ENCODE measurements at regions not wholly inside any gene's neighbourhood (a gene's known extent, or its start where the extent isn't known, plus 50 kb on each side); places are given as distances from the start of the nearest gene placed in this dataset.

DNA sequence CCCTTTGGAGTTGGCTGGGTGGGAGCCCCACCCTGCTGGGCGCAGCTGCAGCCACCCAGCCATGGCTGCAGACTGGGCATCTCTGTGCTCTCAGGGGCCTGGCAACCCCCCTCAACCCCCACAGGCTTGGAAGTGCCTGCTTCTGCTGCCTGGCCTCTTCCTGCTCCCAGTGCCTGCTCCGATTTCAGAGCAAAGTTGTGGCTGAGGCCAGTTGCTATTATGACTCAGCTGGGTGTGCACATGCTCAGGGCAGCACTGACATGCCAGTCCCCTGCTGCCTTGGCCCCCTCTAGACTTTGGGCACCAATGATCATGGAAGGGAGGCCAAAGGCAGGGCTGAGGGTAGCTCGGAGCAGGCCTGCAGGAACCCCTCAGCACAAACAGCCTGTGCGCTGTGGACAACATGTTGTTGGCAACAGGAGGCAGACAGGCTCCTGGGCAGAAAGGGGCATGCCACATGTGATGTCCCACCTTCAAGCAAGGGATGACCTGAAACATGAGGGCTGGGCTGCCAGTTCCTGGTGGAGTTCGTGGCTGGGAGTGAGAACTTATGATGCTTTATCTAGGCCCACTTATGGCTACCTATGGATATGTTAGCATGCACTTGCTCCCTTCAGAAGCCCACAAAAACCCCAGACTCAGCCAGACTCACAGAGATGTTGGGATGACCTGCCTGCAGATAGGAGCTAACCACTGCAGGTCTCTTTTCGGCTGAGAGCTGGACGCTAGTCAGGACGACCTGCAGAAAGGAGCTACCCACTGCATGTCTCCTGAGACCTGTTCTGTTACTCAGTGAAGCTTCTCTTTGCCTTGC is 96.4 kb upstream of the AMOTL1 start:
- no peak overlapping the region for H3K4me3 ChIP-seq (ENCODE audit: control insufficient read depth, low read depth, low read length)
- TF ChIP-seq, protein P1, sequence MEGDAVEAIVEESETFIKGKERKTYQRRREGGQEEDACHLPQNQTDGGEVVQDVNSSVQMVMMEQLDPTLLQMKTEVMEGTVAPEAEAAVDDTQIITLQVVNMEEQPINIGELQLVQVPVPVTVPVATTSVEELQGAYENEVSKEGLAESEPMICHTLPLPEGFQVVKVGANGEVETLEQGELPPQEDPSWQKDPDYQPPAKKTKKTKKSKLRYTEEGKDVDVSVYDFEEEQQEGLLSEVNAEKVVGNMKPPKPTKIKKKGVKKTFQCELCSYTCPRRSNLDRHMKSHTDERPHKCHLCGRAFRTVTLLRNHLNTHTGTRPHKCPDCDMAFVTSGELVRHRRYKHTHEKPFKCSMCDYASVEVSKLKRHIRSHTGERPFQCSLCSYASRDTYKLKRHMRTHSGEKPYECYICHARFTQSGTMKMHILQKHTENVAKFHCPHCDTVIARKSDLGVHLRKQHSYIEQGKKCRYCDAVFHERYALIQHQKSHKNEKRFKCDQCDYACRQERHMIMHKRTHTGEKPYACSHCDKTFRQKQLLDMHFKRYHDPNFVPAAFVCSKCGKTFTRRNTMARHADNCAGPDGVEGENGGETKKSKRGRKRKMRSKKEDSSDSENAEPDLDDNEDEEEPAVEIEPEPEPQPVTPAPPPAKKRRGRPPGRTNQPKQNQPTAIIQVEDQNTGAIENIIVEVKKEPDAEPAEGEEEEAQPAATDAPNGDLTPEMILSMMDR (conservative IDR thresholded peaks at IDR 0.05; ENCODE audit: control insufficient read depth, insufficient read depth, low read depth, low read length): no peak
- DNase-seq (ENCODE audit: low read depth): no peak

DNA sequence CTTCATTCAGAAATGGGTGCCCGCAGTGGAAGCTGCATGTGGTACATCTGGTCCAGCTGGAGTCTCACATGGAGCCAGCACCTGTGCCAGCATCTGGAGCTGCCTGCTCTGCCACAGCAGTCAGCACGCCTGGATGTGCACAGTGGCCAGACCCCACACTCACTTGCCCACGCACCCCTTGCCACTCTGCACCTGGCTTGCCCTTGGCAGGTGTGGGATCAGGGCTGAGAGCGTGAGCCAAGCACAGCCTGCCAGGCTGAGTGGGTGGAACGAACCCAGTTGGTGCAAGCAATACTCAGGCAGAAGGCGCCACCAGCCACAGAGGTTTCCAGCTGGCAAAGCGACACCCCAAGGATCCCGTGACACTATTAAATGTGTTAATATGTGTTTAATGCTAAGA is 95.5 kb upstream of the AMOTL1 start:
- no peak for DNase-seq (ENCODE audit: low read depth)
- TF ChIP-seq, protein P1 (conservative IDR thresholded peaks at IDR 0.05; ENCODE audit: control insufficient read depth, insufficient read depth, low read depth, low read length): no peak
- no peak overlapping the region for H3K4me3 ChIP-seq (ENCODE audit: control insufficient read depth, low read depth, low read length)

DNA sequence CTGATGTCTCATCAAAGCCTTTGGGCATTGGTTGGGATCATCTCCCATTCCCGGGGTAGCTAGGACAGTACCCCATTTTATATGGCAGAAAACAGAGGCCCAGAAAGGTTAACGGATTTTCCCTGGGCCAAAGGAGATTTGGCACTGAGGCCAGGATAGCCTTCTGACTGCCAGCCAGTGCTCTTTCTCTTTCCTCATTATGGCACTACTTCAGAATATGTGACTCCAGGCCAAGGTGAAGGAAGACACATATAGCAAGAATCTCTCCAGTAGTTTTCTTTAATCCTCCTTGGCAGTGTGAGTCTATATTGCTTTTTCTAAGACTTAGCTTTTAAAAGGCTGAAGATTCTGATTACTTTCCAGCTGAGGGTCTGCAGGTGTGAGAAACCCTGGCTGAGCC is 94.8 kb upstream of the AMOTL1 start:
- TF ChIP-seq, protein P1 (conservative IDR thresholded peaks at IDR 0.05; ENCODE audit: control insufficient read depth, insufficient read depth, low read depth, low read length): no peak
- no peak overlapping the region for H3K4me3 ChIP-seq (ENCODE audit: control insufficient read depth, low read depth, low read length)
- DNase-seq (ENCODE audit: low read depth): no peak

DNA sequence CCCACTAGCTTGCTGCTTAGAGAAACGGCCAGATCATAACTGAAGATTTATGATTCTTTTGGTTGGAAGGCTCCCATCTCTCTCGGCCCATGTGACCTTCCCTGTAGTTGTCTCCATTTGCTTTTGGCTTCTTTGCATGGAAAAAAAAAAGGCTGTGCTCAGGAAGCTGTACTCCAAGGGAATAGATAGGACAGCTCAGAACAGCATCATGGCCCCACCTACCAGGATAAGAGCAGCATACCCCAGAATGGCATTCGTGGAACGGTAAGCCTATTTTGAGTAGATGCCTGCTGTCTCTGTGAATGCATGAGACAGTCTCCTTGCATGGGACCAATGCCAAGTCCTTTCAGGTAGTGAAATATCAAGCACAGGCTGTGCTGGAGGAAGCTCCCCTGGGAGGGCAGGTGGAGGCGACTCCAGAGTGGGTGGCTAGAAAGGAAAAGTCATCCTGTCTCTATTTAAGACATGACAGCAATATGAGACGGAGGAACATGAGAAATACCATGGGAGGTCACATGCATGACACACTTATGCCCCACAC is 94.1 kb upstream of the AMOTL1 start:
- DNase-seq (ENCODE audit: low read depth): no peak
- TF ChIP-seq, protein P1 (conservative IDR thresholded peaks at IDR 0.05; ENCODE audit: control insufficient read depth, insufficient read depth, low read depth, low read length): no peak
- no peak overlapping the region for H3K4me3 ChIP-seq (ENCODE audit: control insufficient read depth, low read depth, low read length)

DNA sequence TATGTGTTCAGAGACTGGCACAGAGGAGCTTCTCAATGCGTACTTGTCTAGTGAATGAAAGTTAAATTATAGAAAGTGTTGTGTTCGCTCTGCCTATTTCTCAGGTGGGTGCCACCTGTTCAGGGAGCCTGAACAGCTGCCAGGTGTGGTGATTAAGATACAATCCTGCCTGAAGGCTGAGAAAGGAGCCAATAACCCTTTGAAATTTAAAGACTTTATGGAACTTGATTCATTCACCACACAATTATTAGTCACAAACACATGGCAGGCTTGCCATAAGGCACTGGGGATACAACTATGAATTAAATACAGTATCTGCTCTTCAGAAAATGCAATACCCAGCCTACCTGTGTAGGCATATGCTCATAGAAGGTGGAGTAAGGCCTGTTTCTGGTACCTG is 92.9 kb upstream of the AMOTL1 start:
- DNase-seq (ENCODE audit: low read depth): no peak
- TF ChIP-seq, protein P1 (conservative IDR thresholded peaks at IDR 0.05; ENCODE audit: control insufficient read depth, insufficient read depth, low read depth, low read length): no peak
- no peak overlapping the region for H3K4me3 ChIP-seq (ENCODE audit: control insufficient read depth, low read depth, low read length)

DNA sequence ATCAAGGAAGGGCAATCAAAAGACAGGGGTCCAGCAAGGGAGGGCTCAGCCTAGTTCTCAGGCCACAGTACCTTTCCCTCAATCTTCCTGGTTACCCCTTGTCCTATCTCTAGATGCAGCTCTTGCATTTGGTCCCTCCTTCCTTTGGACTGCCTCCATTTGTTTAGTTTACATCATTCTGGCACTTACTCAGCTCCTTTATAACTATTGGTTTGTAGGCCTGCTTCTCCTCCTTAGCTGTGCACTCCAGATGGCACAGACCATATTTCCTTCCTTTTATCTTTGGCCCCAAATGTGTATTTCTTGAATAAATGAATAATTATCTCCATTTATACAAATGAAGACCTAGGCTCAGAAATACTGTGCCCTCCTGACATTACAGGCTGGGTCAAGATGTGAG is 92.3 kb upstream of the AMOTL1 start:
- TF ChIP-seq, protein P1 (conservative IDR thresholded peaks at IDR 0.05; ENCODE audit: control insufficient read depth, insufficient read depth, low read depth, low read length): no peak
- DNase-seq (ENCODE audit: low read depth): no peak
- H3K4me3 ChIP-seq (ENCODE audit: control insufficient read depth, low read depth, low read length): no peak overlapping the region
